Colonic mucosa (tissue), 4 donors: ENCODE measurements at regions not wholly inside any gene's neighbourhood (a gene's known extent, or its start where the extent isn't known, plus 50 kb on each side); places are given as distances from the start of the nearest gene placed in this dataset.

Experiments
- DNase-seq: peaks from one replicate; pipeline ENCODE4 v3.0.0-alpha.2; 2020
- H3K27ac ChIP-seq: fragments of 200-600 bp; one replicate; pipeline ENCODE4 v1.8.0; 2021
- H3K27me3 ChIP-seq: fragments of 200-600 bp; one replicate; pipeline ENCODE4 v1.8.0; 2021
- H3K36me3 ChIP-seq: fragments of 200-600 bp; one replicate; pipeline ENCODE4 v1.8.0; 2021
- H3K4me1 ChIP-seq: fragments of 200-600 bp; one replicate; pipeline ENCODE4 v1.8.0; 2021; ENCODE audit warnings: mild to moderate bottlenecking
- H3K4me3 ChIP-seq: fragments of 200-600 bp; one replicate; pipeline ENCODE4 v1.8.0; 2021
- H3K9ac ChIP-seq, 2 donors: one replicate each; pipeline ENCODE4 v1.7.0; 2013; ENCODE audit warnings: control low read depth in 2 of 2, low read depth in 2 of 2, low read length in 2 of 2
- H3K9me3 ChIP-seq: fragments of 200-600 bp; one replicate; pipeline ENCODE4 v1.8.0; 2021
- intact Hi-C: fragments of 100-400 bp; cut with DNase I; formaldehyde crosslinking; loops from one replicate; pipeline ENCODE4 v1.14.1; 2022
- TF ChIP-seq, protein P1 (sequence below): fragments of 200-600 bp; IDR thresholded peaks from one replicate; pipeline ENCODE4 v1.8.0; 2022; ENCODE audit warnings: antibody characterized with exemption, mild to moderate bottlenecking
- donor health status: healthy.
- donor health status: DM: no; HTN: no; CAD: no.
- donor health status: DM: no; HTN: no; CAD: no.

DNA sequence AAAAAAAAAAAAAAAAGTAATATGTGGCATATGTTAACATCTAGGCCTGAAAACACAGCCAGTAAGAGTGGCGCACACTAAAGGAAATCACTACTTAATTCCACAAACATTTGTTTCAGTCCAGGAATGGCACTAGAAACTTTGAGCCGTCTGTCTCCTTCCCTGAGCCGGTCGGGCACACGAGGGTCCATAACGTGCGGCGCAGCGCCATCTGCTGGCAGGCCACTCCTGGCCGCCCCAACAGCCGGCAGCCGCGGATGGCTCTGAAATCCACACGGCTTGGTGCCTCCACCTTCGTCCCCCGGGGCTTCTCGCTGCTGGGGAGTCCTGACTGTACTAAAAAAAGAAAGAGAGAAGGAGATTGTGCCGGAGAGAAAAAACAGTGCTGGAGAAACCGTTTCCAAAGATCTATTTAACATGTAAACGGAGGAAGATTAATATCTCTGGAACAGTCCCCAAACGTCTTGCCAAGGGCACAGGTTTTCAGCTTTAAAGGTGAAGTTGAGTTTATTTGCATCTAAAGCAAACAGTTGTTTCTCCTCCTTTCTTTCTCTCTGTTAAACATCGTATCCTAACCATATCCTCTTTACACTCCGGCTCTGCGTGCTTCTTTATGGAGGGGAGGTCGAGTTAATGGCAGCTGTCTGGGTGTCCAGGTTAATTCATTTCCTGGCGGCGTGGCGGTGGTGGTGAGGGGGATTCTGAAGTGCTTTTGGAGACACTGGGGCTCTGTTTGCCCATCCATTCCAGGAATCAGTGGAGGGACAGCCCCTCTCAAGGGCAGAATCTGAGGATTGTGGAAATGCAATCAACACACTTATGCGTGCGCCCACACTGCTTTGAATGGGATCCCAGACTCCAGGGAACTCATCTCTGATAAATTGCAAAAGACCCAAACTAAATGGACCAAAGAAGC is 611.3 kb upstream of the SALL1 start:
- Histone ChIP-seq H3K27ac (no peak overlapping the region), H3K36me3 (no peaks in the 10 kb centered on the region), H3K4me1 (no peaks in the 10 kb centered on the region), H3K9me3 (no peaks in the 10 kb centered on the region), H3K4me3 (no peak overlapping the region), H3K9ac (peak overlapping the region in 1 of 2 donors; percentile 26), H3K27me3 (no peaks in the 10 kb centered on the region)
- intact Hi-C loops, result no loop called here
- TF ChIP-seq, protein P1, sequence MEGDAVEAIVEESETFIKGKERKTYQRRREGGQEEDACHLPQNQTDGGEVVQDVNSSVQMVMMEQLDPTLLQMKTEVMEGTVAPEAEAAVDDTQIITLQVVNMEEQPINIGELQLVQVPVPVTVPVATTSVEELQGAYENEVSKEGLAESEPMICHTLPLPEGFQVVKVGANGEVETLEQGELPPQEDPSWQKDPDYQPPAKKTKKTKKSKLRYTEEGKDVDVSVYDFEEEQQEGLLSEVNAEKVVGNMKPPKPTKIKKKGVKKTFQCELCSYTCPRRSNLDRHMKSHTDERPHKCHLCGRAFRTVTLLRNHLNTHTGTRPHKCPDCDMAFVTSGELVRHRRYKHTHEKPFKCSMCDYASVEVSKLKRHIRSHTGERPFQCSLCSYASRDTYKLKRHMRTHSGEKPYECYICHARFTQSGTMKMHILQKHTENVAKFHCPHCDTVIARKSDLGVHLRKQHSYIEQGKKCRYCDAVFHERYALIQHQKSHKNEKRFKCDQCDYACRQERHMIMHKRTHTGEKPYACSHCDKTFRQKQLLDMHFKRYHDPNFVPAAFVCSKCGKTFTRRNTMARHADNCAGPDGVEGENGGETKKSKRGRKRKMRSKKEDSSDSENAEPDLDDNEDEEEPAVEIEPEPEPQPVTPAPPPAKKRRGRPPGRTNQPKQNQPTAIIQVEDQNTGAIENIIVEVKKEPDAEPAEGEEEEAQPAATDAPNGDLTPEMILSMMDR, result peak; percentile 83
- DNase-seq, result peak; percentile 74

- TF ChIP-seq, protein P1, result no peak
- H3K4me1 ChIP-seq, result no peaks in the 10 kb centered on the region
- H3K9ac ChIP-seq, result no peak overlapping the region
- H3K4me3 ChIP-seq, result no peak overlapping the region
- intact Hi-C loops, result no loop called here
- H3K27me3 ChIP-seq, result no peaks in the 10 kb centered on the region
- H3K9me3 ChIP-seq, result no peaks in the 10 kb centered on the region
- DNase-seq, result no peak
- H3K27ac ChIP-seq, result peak overlapping the region; percentile 21
- H3K36me3 ChIP-seq, result no peaks in the 10 kb centered on the region
Measured at GRCh38 chr16:51761001-51761400, 609.9 kb upstream of the SALL1 start.

DNA sequence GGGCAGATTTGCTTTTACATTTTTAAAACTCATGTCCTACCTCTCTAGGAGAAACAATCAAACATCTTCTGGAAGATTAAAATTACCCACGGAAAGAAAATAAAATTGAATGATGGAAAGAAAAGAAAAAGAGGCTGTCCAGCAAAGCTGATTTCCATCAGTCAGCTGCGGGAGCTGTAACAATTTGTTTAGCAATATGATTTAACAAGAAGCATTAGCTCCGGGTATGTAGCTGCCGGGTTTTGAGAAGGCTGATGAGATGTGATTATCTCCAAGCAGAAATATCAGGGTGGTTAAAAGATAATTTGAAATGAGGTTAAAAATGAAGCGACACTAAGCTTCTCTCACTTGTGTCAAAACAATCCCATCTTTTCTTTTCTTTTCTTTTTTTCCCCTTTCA is 608.9 kb upstream of the SALL1 start:
- DNase-seq, result no peak
- Histone ChIP-seq H3K9me3 (no peaks in the 10 kb centered on the region), H3K27ac (no peak overlapping the region), H3K4me3 (no peak overlapping the region), H3K4me1 (no peaks in the 10 kb centered on the region), H3K36me3 (no peaks in the 10 kb centered on the region), H3K9ac (no peak overlapping the region), H3K27me3 (no peaks in the 10 kb centered on the region)
- TF ChIP-seq, protein P1, result no peak
- intact Hi-C loops, result no loop called here

DNA sequence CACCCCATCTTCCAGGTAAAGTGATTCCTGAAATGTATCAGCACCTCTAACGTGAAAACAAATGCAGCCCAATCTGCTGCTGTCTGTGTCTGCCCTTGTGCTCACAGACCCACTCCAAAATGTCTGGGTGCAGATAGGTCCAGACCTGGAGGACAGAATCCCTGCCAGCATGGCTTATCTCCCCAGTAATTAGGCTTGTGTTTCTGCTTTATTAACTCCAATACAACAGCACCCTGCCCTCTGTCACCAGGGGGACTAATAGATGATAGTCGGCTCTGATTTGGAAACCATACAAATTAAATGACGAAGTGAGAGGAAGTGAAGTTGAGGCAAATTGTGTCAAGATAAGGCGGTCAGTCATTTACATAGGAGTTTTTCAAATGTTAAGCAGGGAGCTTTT is 608.3 kb upstream of the SALL1 start:
- H3K27ac ChIP-seq, result no peak overlapping the region
- no peaks in the 10 kb centered on the region for H3K36me3 ChIP-seq
- no peak overlapping the region for H3K9ac ChIP-seq
- H3K9me3 ChIP-seq, result no peaks in the 10 kb centered on the region
- intact Hi-C loops, result no loop called here
- no peaks in the 10 kb centered on the region for H3K27me3 ChIP-seq
- no peaks in the 10 kb centered on the region for H3K4me1 ChIP-seq
- DNase-seq, result no peak
- TF ChIP-seq, protein P1, result no peak
- H3K4me3 ChIP-seq, result no peak overlapping the region

GRCh38 chr16:51757921-51758479 is 606.9 kb upstream of the SALL1 start:
- no peaks in the 10 kb centered on the region for H3K9me3 ChIP-seq
- no peaks in the 10 kb centered on the region for H3K4me1 ChIP-seq
- H3K36me3 ChIP-seq, result no peaks in the 10 kb centered on the region
- TF ChIP-seq, protein P1, result no peak
- no peaks in the 10 kb centered on the region for H3K27me3 ChIP-seq
- intact Hi-C loops, result no loop called here
- H3K9ac ChIP-seq, result no peak overlapping the region
- H3K27ac ChIP-seq, result no peak overlapping the region
- no peak overlapping the region for H3K4me3 ChIP-seq
- no peak for DNase-seq
